Stomach (tissue), 8 donors: ENCODE measurements at regions not wholly inside any gene's neighbourhood (a gene's known extent, or its start where the extent isn't known, plus 50 kb on each side); places are given as distances from the start of the nearest gene placed in this dataset.

Experiments
- DNase-seq, 2 donors: peaks; one replicate each; pipeline versions ENCODE4 v3.0.0 to v3.0.0-alpha.2; 2013 to 2019
- H3K27ac ChIP-seq, 5 donors: fragments of 200-600 bp in 4 of 5; sonication (generic) in 4 of 5; one replicate each; pipeline ENCODE4 v1.5.1; 2013 to 2019; ENCODE audit warnings: mild to moderate bottlenecking in 1 of 5, moderate library complexity in 1 of 5
- H3K27me3 ChIP-seq, 3 donors: fragments of 200-600 bp; sonication (generic); one replicate each; pipeline ENCODE4 v1.5.1; 2017 to 2019; ENCODE audit warnings: mixed run types in 1 of 3
- H3K36me3 ChIP-seq, 4 donors: fragments of 200-600 bp; sonication (generic); 1 replicate in 3 of 4; 2 replicates in 1 of 4; pipeline ENCODE4 v1.5.1; 2016 to 2019
- H3K4me1 ChIP-seq, 4 donors: fragments of 200-600 bp; sonication (generic); one replicate each; pipeline ENCODE4 v1.5.1; 2016 to 2019
- H3K4me3 ChIP-seq, 4 donors: fragments of 200-600 bp; sonication (generic) in 3 of 4; one replicate each; pipeline ENCODE4 v1.5.1; 2016 to 2019; ENCODE audit warnings: mild to moderate bottlenecking in 1 of 4
- H3K9me3 ChIP-seq, 4 donors: fragments of 200-600 bp; sonication (generic); one replicate each; pipeline ENCODE4 v1.5.1; 2016 to 2019
- CTCF ChIP-seq, 7 experiments: fragments of 450-650 bp in 4 of 7; fragments of 200-600 bp in 3 of 7; sonication (generic) in 3 of 7; IDR thresholded peaks; one replicate each; pipeline ENCODE4 v1.5.1; 2016 to 2019; ENCODE audit warnings: antibody characterized with exemption in 7 of 7, control low read depth in 2 of 7, mild to moderate bottlenecking in 1 of 7
- EP300 ChIP-seq: sonication (generic); formaldehyde crosslinking; IDR thresholded peaks from one replicate; pipeline ENCODE4 v1.6.1; 2017; ENCODE audit warnings: antibody characterized with exemption
- POLR2A ChIP-seq, 4 donors: fragments of 450-650 bp; IDR thresholded peaks; one replicate each; pipeline ENCODE4 v1.6.1; 2016; ENCODE audit warnings: antibody characterized with exemption in 4 of 4, control low read depth in 2 of 4, mild to moderate bottlenecking in 1 of 4, moderate library complexity in 1 of 4
- POLR2AphosphoS5 ChIP-seq, 3 donors: sonication (generic); formaldehyde crosslinking; IDR thresholded peaks; one replicate each; pipeline ENCODE4 v1.6.1; 2016; ENCODE audit warnings: antibody characterized with exemption in 3 of 3
- WGBS, 5 donors: extraction: QIAGEN DNeasy Blood & Tissue Kit in 3 of 5; methylation state at CpG; one replicate each; pipeline versions ENCODE4 v1.1.5 to v1.1.7; 2013 to 2018; 5-methylcytosine and 5-hydroxymethylcytosine counted together
- intact Hi-C: fragments of 100-400 bp; cut with DNase I; formaldehyde crosslinking; loops from one replicate; pipeline ENCODE4 v1.15.1; 2023; ENCODE audit warnings: low total_unique reads
- donor health status: healthy with polysubstance abuse.
- donor health status: Bipolar disorder and iron deficiency.
- donor health status: healthy.

- DNase-seq = peak in 1 of 2 donors; percentile 35
- Histone ChIP-seq H3K9me3 (no peaks in the 10 kb centered on the region), H3K36me3 (no peaks in the 10 kb centered on the region), H3K4me1 (no peaks in the 10 kb centered on the region), H3K27me3 (peaks cover 0 to 25% (median 0%) of the 10 kb centered on the region in 3 donors), H3K27ac (no peak overlapping the region), H3K4me3 (no peak overlapping the region)
- intact Hi-C loops = no loop called here
- 16 to 47% (median 26%) methylated on average over 3 of the region's 3 CpGs for WGBS, 5 donors
- TF ChIP-seq CTCF (IDR thresholded peaks at IDR 0.05) (no peak), EP300 (no peak)
These were observed 345.4 kb downstream of the BUD13 start for GRCh38 chr11:116427337-116427902.

- Histone ChIP-seq H3K36me3 (no peaks in the 10 kb centered on the region), H3K27me3 (peaks cover 0 to 26% (median 0%) of the 10 kb centered on the region in 3 donors), H3K9me3 (no peaks in the 10 kb centered on the region), H3K4me3 (no peak overlapping the region), H3K27ac (no peak overlapping the region), H3K4me1 (no peaks in the 10 kb centered on the region)
- no peak for DNase-seq
- WGBS, 5 donors = 36 to 59% (median 50%) methylated on average over 1 of the region's 1 CpG
- intact Hi-C loops = no loop called here
- TF ChIP-seq POLR2A (IDR thresholded peaks at IDR 0.05) (no peak), EP300 (no peak), POLR2AphosphoS5 (IDR thresholded peaks at IDR 0.05) (no peak), CTCF (IDR thresholded peaks at IDR 0.05) (no peak)
These were observed 346.0 kb downstream of the BUD13 start for GRCh38 chr11:116426761-116427160.

GRCh38 chr11:116424615-116425261 is 348.0 kb downstream of the BUD13 start:
- TF ChIP-seq CTCF (IDR thresholded peaks at IDR 0.05) = no peak
- TF ChIP-seq POLR2AphosphoS5 (IDR thresholded peaks at IDR 0.05) = no peak
- no peak for TF ChIP-seq EP300
- TF ChIP-seq POLR2A (IDR thresholded peaks at IDR 0.05) = no peak
- Histone ChIP-seq H3K36me3 (no peaks in the 10 kb centered on the region), H3K27ac (no peak overlapping the region), H3K9me3 (no peaks in the 10 kb centered on the region), H3K4me3 (no peak overlapping the region), H3K27me3 (peaks cover 0 to 42% (median 0%) of the 10 kb centered on the region in 3 donors), H3K4me1 (no peaks in the 10 kb centered on the region)
- intact Hi-C loops = no loop called here
- DNase-seq = peak in 1 of 2 donors; percentile 46
- 55 to 70% (median 65%) methylated on average over 4 of the region's 4 CpGs for WGBS, 5 donors

- no peak overlapping the region for H3K27ac ChIP-seq
- 64 to 75% (median 72%) methylated on average over 6 of the region's 6 CpGs for WGBS, 5 donors
These were observed 349.7 kb downstream of the BUD13 start for GRCh38 chr11:116422956-116423600.

GRCh38 chr11:116422556-116422955 is 350.2 kb downstream of the BUD13 start:
- peak in 1 of 2 donors; percentile 38 for DNase-seq
- Histone ChIP-seq H3K27ac (no peak overlapping the region), H3K27me3 (peaks cover 0 to 43% (median 0%) of the 10 kb centered on the region in 3 donors), H3K4me1 (no peaks in the 10 kb centered on the region), H3K4me3 (no peak overlapping the region), H3K9me3 (no peaks in the 10 kb centered on the region), H3K36me3 (no peaks in the 10 kb centered on the region)
- no peak for TF ChIP-seq POLR2A (IDR thresholded peaks at IDR 0.05)
- TF ChIP-seq EP300 = no peak
- no peak for TF ChIP-seq POLR2AphosphoS5 (IDR thresholded peaks at IDR 0.05)
- no peak for TF ChIP-seq CTCF (IDR thresholded peaks at IDR 0.05)
- intact Hi-C loops = no loop called here

More at GRCh38 chr11:116422956-116423600, 349.7 kb downstream of the BUD13 start:
- DNase-seq = peak in 1 of 2 donors; percentile 18
- Histone ChIP-seq H3K4me3 (no peak overlapping the region), H3K36me3 (no peaks in the 10 kb centered on the region), H3K9me3 (no peaks in the 10 kb centered on the region), H3K27me3 (peaks cover 0 to 43% (median 0%) of the 10 kb centered on the region in 3 donors), H3K4me1 (no peaks in the 10 kb centered on the region)
- intact Hi-C loops = no loop called here
- no peak for TF ChIP-seq EP300
